ENCODE measurements at regions not wholly inside any gene's neighbourhood (a gene's known extent, or its start where the extent isn't known, plus 50 kb on each side); places are given as distances from the start of the nearest gene placed in this dataset.

- H3K4me3 Mint-ChIP-seq = no peak overlapping the region
- no peak for TF ChIP-seq CTCF (IDR thresholded peaks at IDR 0.05; ENCODE audit: unreplicated experiment in 3 of 3)
- H3K9me3 Mint-ChIP-seq = no peaks in the 10 kb centered on the region
- no peaks in the 10 kb centered on the region for H3K27me3 Mint-ChIP-seq (ENCODE audit: low read depth)
- no peak overlapping the region for H3K27ac Mint-ChIP-seq
- no peaks in the 10 kb centered on the region for H3K4me1 Mint-ChIP-seq
- no peaks in the 10 kb centered on the region for H3K36me3 Mint-ChIP-seq (ENCODE audit: low read depth)
Measured at GRCh38 chr2:155528034-155528433, 804.5 kb downstream of the NR4A2 start.

GRCh38 chr2:155525199-155525598, 807.3 kb downstream of the NR4A2 start:
- TF ChIP-seq CTCF (IDR thresholded peaks at IDR 0.05; ENCODE audit: unreplicated experiment in 3 of 3) = no peak
- H3K4me3 Mint-ChIP-seq = no peak overlapping the region
- H3K27ac Mint-ChIP-seq = no peak overlapping the region
- H3K36me3 Mint-ChIP-seq (ENCODE audit: low read depth) = no peaks in the 10 kb centered on the region
- H3K9me3 Mint-ChIP-seq = no peaks in the 10 kb centered on the region
- no peaks in the 10 kb centered on the region for H3K27me3 Mint-ChIP-seq (ENCODE audit: low read depth)
- H3K4me1 Mint-ChIP-seq = no peaks in the 10 kb centered on the region

- Mint-ChIP-seq H3K4me3 (no peak overlapping the region), H3K36me3 (ENCODE audit: low read depth) (no peaks in the 10 kb centered on the region), H3K4me1 (no peaks in the 10 kb centered on the region), H3K27me3 (ENCODE audit: low read depth) (peaks cover 3% of the 10 kb centered on the region), H3K9me3 (no peaks in the 10 kb centered on the region), H3K27ac (no peak overlapping the region)
- no peak for TF ChIP-seq CTCF (IDR thresholded peaks at IDR 0.05; ENCODE audit: unreplicated experiment in 3 of 3)
Measured at GRCh38 chr2:155519529-155520130, 812.9 kb downstream of the NR4A2 start.

GRCh38 chr2:155518094-155518493, 814.4 kb downstream of the NR4A2 start:
- Mint-ChIP-seq H3K27ac (no peak overlapping the region), H3K27me3 (ENCODE audit: low read depth) (peaks cover 3% of the 10 kb centered on the region), H3K4me3 (no peak overlapping the region), H3K4me1 (no peaks in the 10 kb centered on the region), H3K9me3 (no peaks in the 10 kb centered on the region), H3K36me3 (ENCODE audit: low read depth) (no peaks in the 10 kb centered on the region)
- TF ChIP-seq CTCF (IDR thresholded peaks at IDR 0.05; ENCODE audit: unreplicated experiment in 3 of 3) = no peak

GRCh38 chr2:155517362-155517761, 815.2 kb downstream of the NR4A2 start:
- Mint-ChIP-seq H3K27me3 (ENCODE audit: low read depth) (peaks cover 3% of the 10 kb centered on the region), H3K9me3 (no peaks in the 10 kb centered on the region), H3K4me3 (no peak overlapping the region), H3K36me3 (ENCODE audit: low read depth) (no peaks in the 10 kb centered on the region), H3K4me1 (no peaks in the 10 kb centered on the region), H3K27ac (no peak overlapping the region)
- TF ChIP-seq CTCF (IDR thresholded peaks at IDR 0.05; ENCODE audit: unreplicated experiment in 3 of 3) = no peak

- Mint-ChIP-seq H3K36me3 (ENCODE audit: low read depth) (no peaks in the 10 kb centered on the region), H3K4me3 (no peak overlapping the region), H3K4me1 (no peaks in the 10 kb centered on the region), H3K9me3 (no peaks in the 10 kb centered on the region), H3K27ac (no peak overlapping the region), H3K27me3 (ENCODE audit: low read depth) (peaks cover 3% of the 10 kb centered on the region)
- TF ChIP-seq CTCF (IDR thresholded peaks at IDR 0.05; ENCODE audit: unreplicated experiment in 3 of 3) = no peak
Measured at GRCh38 chr2:155513248-155513647, 814.8 kb downstream of the KCNJ3 start.
